Naive thymus-derived CD8-positive, alpha-beta T cell (primary cell): ENCODE measurements at regions not wholly inside any gene's neighbourhood (a gene's known extent, or its start where the extent isn't known, plus 50 kb on each side); places are given as distances from the start of the nearest gene placed in this dataset.

Source experiments
- ATAC-seq, 2 donors: fragments of 150-1000 bp; cut with Tn5 transposase in 1 of 2; sonication (Bioruptor Pico), chemical (Tn5 transposase) in 1 of 2; 1 replicate in 1 of 2; 2 replicates in 1 of 2; pipeline ENCODE4 v1.10.0; 2021; ENCODE audit warnings: mild to moderate bottlenecking in 2 of 2, moderate library complexity in 2 of 2
- POLR2A ChIA-PET: fragments of 350-600 bp; sonication (Branson Sonifier 250); formaldehyde crosslinking; loops from one replicate; lab custom pipeline; 2021; ENCODE audit warnings: antibody characterized with exemption; lab: Charles Lee
- DNase-seq, 10 donors: peaks; one replicate each; pipeline versions ENCODE4 v3.0.0 to v3.0.0-alpha.2; 2020 to 2022
- H3K27ac Mint-ChIP-seq, 10 donors: one replicate each; pipeline ENCODE4 v1.8.0; 2020 to 2022; ENCODE audit warnings: mild to moderate bottlenecking in 10 of 10, mixed read lengths in 10 of 10, moderate library complexity in 4 of 10, inconsistent platforms in 1 of 10
- H3K27me3 Mint-ChIP-seq, 5 donors: one replicate each; pipeline ENCODE4 v1.8.0; 2021 to 2022; ENCODE audit warnings: mixed read lengths in 5 of 5
- H3K36me3 Mint-ChIP-seq, 3 donors: one replicate each; pipeline ENCODE4 v1.8.0; 2020 to 2022; ENCODE audit warnings: mixed read lengths in 3 of 3, mild to moderate bottlenecking in 2 of 3, inconsistent platforms in 1 of 3
- H3K4me1 Mint-ChIP-seq, 4 donors: one replicate each; pipeline ENCODE4 v1.8.0; 2021 to 2022; ENCODE audit warnings: mixed read lengths in 4 of 4
- H3K4me3 Mint-ChIP-seq, 10 donors: one replicate each; pipeline ENCODE4 v1.8.0; 2020 to 2022; ENCODE audit warnings: mild to moderate bottlenecking in 10 of 10, mixed read lengths in 10 of 10, moderate library complexity in 6 of 10, inconsistent platforms in 1 of 10
- H3K9me3 Mint-ChIP-seq, 9 donors: one replicate each; pipeline ENCODE4 v1.8.0; 2020 to 2022; ENCODE audit warnings: mixed read lengths in 9 of 9, mild to moderate bottlenecking in 3 of 9, inconsistent platforms in 1 of 9, moderate library complexity in 1 of 9

GRCh38 chr11:131204282-131204681 is 166.1 kb upstream of the NTM start:
- H3K36me3 Mint-ChIP-seq, result no peaks in the 10 kb centered on the region
- peaks cover 0 to 18% (median 4%) of the 10 kb centered on the region in 5 donors for H3K27me3 Mint-ChIP-seq
- H3K27ac Mint-ChIP-seq, result peak overlapping the region in 1 of 10 donors; percentile 6
- no peaks in the 10 kb centered on the region for H3K4me1 Mint-ChIP-seq
- no peak overlapping the region for H3K4me3 Mint-ChIP-seq
- DNase-seq, result no peak
- POLR2A ChIA-PET, result no interaction called here
- H3K9me3 Mint-ChIP-seq, result peaks cover 0 to 4% (median 0%) of the 10 kb centered on the region in 9 donors
- no peak for ATAC-seq

DNA sequence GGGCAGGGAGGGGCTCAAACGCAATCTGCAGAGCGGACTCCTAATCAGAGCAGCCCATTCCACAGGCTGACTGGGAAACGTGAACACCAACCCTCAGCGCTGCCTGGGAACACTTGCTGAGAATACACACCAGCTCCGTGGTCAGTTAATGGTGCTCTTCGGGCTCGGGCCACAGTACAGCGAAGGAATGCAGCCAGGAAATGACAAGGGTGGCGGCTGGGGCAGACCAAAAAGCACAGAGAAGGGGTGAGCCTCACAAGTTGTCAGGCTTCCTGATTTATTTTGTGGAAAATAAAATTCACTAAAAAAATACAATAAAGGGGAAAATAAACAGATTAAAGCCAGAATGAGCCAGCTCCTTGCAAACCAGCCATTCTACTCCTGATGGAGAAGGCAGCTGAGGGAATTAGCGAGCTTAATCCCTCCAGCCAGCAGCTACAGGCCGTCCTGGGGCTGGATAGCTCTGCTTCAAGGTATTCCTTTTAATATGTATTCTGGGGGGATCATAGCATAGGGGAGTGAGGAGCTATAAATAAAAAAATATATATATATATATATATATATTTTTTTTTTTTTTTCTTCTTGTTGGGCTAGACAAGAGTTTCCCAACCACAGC is 165.5 kb upstream of the NTM start:
- H3K9me3 Mint-ChIP-seq, result peaks cover 0 to 4% (median 0%) of the 10 kb centered on the region in 9 donors
- H3K4me1 Mint-ChIP-seq, result no peaks in the 10 kb centered on the region
- DNase-seq, result no peak
- H3K36me3 Mint-ChIP-seq, result no peaks in the 10 kb centered on the region
- POLR2A ChIA-PET, result no interaction called here
- H3K27ac Mint-ChIP-seq, result no peak overlapping the region
- no peak for ATAC-seq
- no peak overlapping the region for H3K4me3 Mint-ChIP-seq
- peaks cover 0 to 18% (median 4%) of the 10 kb centered on the region in 5 donors for H3K27me3 Mint-ChIP-seq

DNA sequence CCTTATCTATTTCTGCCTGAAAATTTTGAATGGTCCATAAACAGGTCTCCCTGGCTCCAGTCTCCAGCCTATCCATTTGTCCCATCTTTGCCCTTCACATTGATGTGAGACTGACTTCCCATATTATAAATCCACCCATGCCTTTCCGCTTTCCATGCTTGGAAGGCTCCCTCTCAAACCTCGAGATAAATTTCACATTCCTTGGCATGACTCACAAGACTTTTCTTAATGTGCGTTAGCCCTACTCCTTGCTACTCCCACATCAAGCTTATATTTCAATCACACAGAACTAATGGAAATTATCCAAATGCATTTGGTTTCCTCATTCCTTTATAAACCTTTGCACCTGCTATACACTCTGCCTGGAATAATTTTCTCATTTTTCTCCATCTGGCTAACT is 163.7 kb upstream of the NTM start:
- ATAC-seq, result no peak
- peaks cover 0 to 4% (median 0%) of the 10 kb centered on the region in 9 donors for H3K9me3 Mint-ChIP-seq
- no peaks in the 10 kb centered on the region for H3K36me3 Mint-ChIP-seq
- no peak overlapping the region for H3K4me3 Mint-ChIP-seq
- no peak overlapping the region for H3K27ac Mint-ChIP-seq
- POLR2A ChIA-PET, result no interaction called here
- DNase-seq, result no peak
- H3K27me3 Mint-ChIP-seq, result peaks cover 0 to 18% (median 4%) of the 10 kb centered on the region in 5 donors
- no peaks in the 10 kb centered on the region for H3K4me1 Mint-ChIP-seq

GRCh38 chr11:131207901-131208300 is 162.5 kb upstream of the NTM start:
- POLR2A ChIA-PET, result no interaction called here
- no peak for DNase-seq
- no peak overlapping the region for H3K4me3 Mint-ChIP-seq
- no peak for ATAC-seq
- no peaks in the 10 kb centered on the region for H3K4me1 Mint-ChIP-seq
- H3K27ac Mint-ChIP-seq, result no peak overlapping the region
- H3K9me3 Mint-ChIP-seq, result peaks cover 0 to 4% (median 0%) of the 10 kb centered on the region in 9 donors
- H3K36me3 Mint-ChIP-seq, result no peaks in the 10 kb centered on the region
- peaks cover 0 to 18% (median 5%) of the 10 kb centered on the region in 5 donors for H3K27me3 Mint-ChIP-seq

- Mint-ChIP-seq H3K4me3 (no peak overlapping the region), H3K4me1 (no peaks in the 10 kb centered on the region), H3K27me3 (peaks cover 3 to 21% (median 7%) of the 10 kb centered on the region in 5 donors), H3K27ac (no peak overlapping the region), H3K36me3 (peaks cover 0 to 5% (median 0%) of the 10 kb centered on the region in 3 donors), H3K9me3 (peaks cover 0 to 9% (median 3%) of the 10 kb centered on the region in 9 donors)
- ATAC-seq (no peak), DNase-seq (no peak)
- POLR2A ChIA-PET, result no interaction called here
These were observed 152.8 kb upstream of the NTM start for GRCh38 chr11:131217313-131218310.

- no peak overlapping the region for H3K4me3 Mint-ChIP-seq
These were observed 151.9 kb upstream of the NTM start for GRCh38 chr11:131218542-131218941.

GRCh38 chr11:131219646-131220045 is 150.8 kb upstream of the NTM start:
- no peak for DNase-seq
- Mint-ChIP-seq H3K4me3 (no peak overlapping the region), H3K4me1 (no peaks in the 10 kb centered on the region), H3K9me3 (peaks cover 0 to 10% (median 6%) of the 10 kb centered on the region in 9 donors), H3K27me3 (peaks cover 3 to 20% (median 5%) of the 10 kb centered on the region in 5 donors), H3K27ac (no peak overlapping the region), H3K36me3 (peaks cover 0 to 5% (median 0%) of the 10 kb centered on the region in 3 donors)
- ATAC-seq, result no peak
- POLR2A ChIA-PET, result no interaction called here

More at GRCh38 chr11:131218542-131218941, 151.9 kb upstream of the NTM start:
- DNase-seq (no peak), ATAC-seq (no peak)
- H3K9me3 Mint-ChIP-seq, result peaks cover 0 to 10% (median 3%) of the 10 kb centered on the region in 9 donors
- H3K4me1 Mint-ChIP-seq, result no peaks in the 10 kb centered on the region
- peaks cover 0 to 5% (median 0%) of the 10 kb centered on the region in 3 donors for H3K36me3 Mint-ChIP-seq
- no peak overlapping the region for H3K27ac Mint-ChIP-seq
- peaks cover 3 to 20% (median 7%) of the 10 kb centered on the region in 5 donors for H3K27me3 Mint-ChIP-seq
- POLR2A ChIA-PET, result no interaction called here

DNA sequence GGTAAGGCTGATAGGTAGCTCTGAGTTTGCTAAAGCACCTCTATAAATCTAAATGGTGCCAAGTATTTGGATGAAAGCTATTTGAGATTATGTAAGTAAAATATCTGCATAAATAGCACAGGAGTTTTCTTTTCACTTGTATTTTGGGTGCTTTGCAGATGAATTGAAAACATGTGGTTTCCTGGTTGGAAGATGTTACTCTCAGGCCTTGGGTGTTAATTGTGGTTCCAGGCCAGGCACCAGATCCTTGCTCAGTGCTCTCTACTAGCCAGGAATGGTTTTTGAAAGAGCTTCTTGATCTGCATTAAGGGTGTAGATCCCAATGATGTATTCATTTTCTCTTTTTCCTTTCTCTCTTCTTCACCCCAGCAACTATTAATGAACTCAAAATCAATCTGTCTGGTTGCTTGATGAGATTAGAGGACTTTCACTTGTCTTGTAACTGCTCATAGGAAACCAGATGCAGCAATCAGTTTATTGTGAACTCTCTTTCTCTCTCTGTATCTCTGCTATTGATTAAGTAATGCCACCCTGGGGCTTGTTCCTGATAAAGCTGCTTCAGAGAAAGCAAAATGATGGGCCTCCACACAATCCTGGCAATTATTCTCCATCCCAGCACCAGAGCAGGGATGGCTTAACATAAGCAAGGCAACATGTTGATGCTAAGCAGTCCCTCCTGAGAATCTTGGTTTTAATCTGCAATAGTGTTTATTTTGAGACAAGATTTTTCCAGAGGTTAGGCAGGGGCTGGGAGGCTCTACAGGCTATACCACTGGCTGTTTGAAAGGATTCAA is 147.0 kb upstream of the NTM start:
- ATAC-seq (no peak), DNase-seq (no peak)
- no peak overlapping the region for H3K4me3 Mint-ChIP-seq
- peaks cover 0 to 8% (median 3%) of the 10 kb centered on the region in 5 donors for H3K27me3 Mint-ChIP-seq
- peaks cover 0 to 5% (median 0%) of the 10 kb centered on the region in 3 donors for H3K36me3 Mint-ChIP-seq
- H3K9me3 Mint-ChIP-seq, result peaks cover 0 to 19% (median 9%) of the 10 kb centered on the region in 9 donors
- H3K27ac Mint-ChIP-seq, result no peak overlapping the region
- POLR2A ChIA-PET, result no interaction called here
- H3K4me1 Mint-ChIP-seq, result no peaks in the 10 kb centered on the region

DNA sequence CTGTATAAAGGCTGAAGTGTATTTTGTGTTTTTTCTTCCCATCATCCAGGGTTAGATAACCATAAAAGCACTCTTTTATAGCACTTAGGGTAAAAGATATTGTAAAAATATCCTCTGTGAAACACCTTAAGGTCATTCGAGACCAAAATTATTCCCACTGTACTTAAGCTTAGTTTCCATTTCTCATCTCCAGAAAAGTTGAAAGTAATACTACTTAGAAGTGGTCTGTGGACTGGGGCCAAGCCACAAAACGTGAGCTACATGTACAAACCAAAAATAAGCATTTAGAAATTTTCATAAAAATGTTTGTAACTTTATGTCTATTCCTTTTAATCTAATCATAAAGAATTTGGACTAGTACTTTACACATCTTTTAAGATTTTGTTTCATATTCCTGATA is 142.0 kb upstream of the NTM start:
- Mint-ChIP-seq H3K36me3 (no peaks in the 10 kb centered on the region), H3K27me3 (peaks cover 0 to 9% (median 1%) of the 10 kb centered on the region in 5 donors), H3K4me3 (no peak overlapping the region), H3K27ac (no peak overlapping the region), H3K4me1 (no peaks in the 10 kb centered on the region), H3K9me3 (peaks cover 0 to 14% (median 6%) of the 10 kb centered on the region in 9 donors)
- DNase-seq (no peak), ATAC-seq (no peak)
- POLR2A ChIA-PET, result no interaction called here

DNA sequence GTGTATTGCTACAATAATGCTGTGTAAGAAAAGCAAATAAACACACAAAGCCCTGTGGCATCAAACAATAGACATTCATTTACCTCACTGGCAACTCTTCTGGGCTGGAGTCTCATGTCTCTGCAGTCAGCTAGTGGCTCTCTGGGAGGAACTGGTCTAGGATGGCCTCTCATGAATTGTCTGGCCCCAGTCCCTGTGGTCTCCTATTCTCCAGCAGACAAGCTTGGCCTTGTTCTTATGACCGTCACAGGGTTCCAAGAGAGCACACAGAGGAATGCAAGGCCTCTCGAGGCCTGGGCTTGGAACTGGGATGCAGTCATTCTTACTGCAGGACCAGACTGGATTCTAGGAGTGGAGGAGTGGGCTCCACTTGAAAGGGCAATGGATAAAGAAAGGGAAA is 141.2 kb upstream of the NTM start:
- DNase-seq (no peak), ATAC-seq (no peak)
- Mint-ChIP-seq H3K4me1 (no peaks in the 10 kb centered on the region), H3K27ac (no peak overlapping the region), H3K27me3 (peaks cover 0 to 9% (median 1%) of the 10 kb centered on the region in 5 donors), H3K9me3 (peaks cover 0 to 14% (median 6%) of the 10 kb centered on the region in 9 donors), H3K4me3 (no peak overlapping the region), H3K36me3 (no peaks in the 10 kb centered on the region)
- POLR2A ChIA-PET, result no interaction called here

DNA sequence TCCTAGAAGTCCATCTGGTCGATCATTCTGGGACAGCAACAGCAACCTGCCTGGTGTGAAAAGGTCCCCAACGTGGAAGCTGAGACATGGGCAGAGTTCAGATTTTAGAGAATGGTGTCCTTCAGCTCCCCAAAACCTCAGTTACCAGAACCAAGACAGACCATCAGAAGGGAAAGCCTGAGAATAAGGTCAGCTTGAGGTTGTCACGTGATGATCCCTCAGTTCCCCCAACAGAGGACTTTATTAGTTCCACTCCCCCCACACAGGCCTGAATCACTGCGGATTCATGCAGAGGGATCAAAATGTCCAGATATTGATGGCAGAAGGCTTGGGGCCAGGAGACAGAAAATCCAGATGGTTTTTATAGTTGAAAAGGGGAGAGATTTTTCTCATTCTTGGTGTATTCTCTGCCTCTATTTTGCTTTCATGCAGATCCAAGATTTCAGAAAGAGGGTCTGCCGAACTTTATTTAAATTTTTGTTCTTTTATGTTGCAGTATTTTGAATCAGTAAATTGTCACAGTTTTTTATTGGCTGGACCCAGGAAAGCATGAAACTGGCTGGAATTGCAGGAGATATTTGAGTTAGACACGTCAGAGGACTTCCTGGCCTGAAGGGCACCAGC is 139.0 kb upstream of the NTM start:
- peak overlapping the region in 1 of 10 donors; percentile 32 for H3K27ac Mint-ChIP-seq
- peaks cover 0 to 5% (median under 1%) of the 10 kb centered on the region in 9 donors for H3K9me3 Mint-ChIP-seq
- no peak for DNase-seq
- no peaks in the 10 kb centered on the region for H3K36me3 Mint-ChIP-seq
- peaks cover 0 to 9% (median 1%) of the 10 kb centered on the region in 5 donors for H3K27me3 Mint-ChIP-seq
- POLR2A ChIA-PET, result no interaction called here
- H3K4me1 Mint-ChIP-seq, result no peaks in the 10 kb centered on the region
- H3K4me3 Mint-ChIP-seq, result no peak overlapping the region
- no peak for ATAC-seq

- H3K4me3 Mint-ChIP-seq, result no peak overlapping the region
- POLR2A ChIA-PET, result no interaction called here
- H3K9me3 Mint-ChIP-seq, result peaks cover 0 to 5% (median 0%) of the 10 kb centered on the region in 9 donors
- no peak for ATAC-seq
- DNase-seq, result no peak
- no peak overlapping the region for H3K27ac Mint-ChIP-seq
- no peaks in the 10 kb centered on the region for H3K36me3 Mint-ChIP-seq
- peaks cover 0 to 9% (median 1%) of the 10 kb centered on the region in 5 donors for H3K27me3 Mint-ChIP-seq
- H3K4me1 Mint-ChIP-seq, result no peaks in the 10 kb centered on the region
These were observed 138.2 kb upstream of the NTM start for GRCh38 chr11:131232261-131232660.
